22Rv1 (cell line): ENCODE measurements at regions not wholly inside any gene's neighbourhood (a gene's known extent, or its start where the extent isn't known, plus 50 kb on each side); places are given as distances from the start of the nearest gene placed in this dataset.

Experiments used
- ZFX ChIP-seq: fragments of 450-650 bp; IDR thresholded peaks from 2 replicates; pipeline ENCODE4 v1.6.1; 2017; ENCODE audit warnings: antibody characterized with exemption, borderline replicate concordance
- TF ChIP-seq, protein P1 (sequence below): fragments of 450-650 bp; IDR thresholded peaks from 2 replicates; pipeline ENCODE4 v1.5.1; 2017; ENCODE audit warnings: mild to moderate bottlenecking

DNA sequence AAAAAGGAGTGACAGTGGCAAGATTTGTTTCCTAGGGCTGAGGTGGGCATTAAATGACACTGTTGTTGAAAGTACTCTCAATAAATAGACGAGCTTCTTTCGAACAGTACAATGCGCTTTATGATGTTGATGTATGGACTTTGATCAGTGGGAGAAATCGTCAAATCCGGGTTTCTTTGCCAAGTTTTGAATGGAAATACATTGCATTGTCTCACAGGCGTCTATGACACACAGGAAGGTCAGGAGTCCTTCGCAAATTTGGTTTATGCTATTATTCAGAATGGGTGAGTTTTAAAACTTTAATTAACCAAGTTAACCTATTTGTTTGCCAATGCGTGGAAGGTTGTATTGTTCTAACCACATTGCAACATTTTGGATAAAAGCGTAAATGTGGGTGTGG is 547.3 kb upstream of the SLC35B3 start:
- TF ChIP-seq, protein P1, sequence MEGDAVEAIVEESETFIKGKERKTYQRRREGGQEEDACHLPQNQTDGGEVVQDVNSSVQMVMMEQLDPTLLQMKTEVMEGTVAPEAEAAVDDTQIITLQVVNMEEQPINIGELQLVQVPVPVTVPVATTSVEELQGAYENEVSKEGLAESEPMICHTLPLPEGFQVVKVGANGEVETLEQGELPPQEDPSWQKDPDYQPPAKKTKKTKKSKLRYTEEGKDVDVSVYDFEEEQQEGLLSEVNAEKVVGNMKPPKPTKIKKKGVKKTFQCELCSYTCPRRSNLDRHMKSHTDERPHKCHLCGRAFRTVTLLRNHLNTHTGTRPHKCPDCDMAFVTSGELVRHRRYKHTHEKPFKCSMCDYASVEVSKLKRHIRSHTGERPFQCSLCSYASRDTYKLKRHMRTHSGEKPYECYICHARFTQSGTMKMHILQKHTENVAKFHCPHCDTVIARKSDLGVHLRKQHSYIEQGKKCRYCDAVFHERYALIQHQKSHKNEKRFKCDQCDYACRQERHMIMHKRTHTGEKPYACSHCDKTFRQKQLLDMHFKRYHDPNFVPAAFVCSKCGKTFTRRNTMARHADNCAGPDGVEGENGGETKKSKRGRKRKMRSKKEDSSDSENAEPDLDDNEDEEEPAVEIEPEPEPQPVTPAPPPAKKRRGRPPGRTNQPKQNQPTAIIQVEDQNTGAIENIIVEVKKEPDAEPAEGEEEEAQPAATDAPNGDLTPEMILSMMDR: no peak
- TF ChIP-seq ZFX: no peak
